ENCODE measurements at regions not wholly inside any gene's neighbourhood (a gene's known extent, or its start where the extent isn't known, plus 50 kb on each side); places are given as distances from the start of the nearest gene placed in this dataset.
"Not testable (repeated sequence)": the region's sequence is repeated elsewhere in the genome, so short reads cannot be mapped to it uniquely, and the experiment has no call there.

DNA sequence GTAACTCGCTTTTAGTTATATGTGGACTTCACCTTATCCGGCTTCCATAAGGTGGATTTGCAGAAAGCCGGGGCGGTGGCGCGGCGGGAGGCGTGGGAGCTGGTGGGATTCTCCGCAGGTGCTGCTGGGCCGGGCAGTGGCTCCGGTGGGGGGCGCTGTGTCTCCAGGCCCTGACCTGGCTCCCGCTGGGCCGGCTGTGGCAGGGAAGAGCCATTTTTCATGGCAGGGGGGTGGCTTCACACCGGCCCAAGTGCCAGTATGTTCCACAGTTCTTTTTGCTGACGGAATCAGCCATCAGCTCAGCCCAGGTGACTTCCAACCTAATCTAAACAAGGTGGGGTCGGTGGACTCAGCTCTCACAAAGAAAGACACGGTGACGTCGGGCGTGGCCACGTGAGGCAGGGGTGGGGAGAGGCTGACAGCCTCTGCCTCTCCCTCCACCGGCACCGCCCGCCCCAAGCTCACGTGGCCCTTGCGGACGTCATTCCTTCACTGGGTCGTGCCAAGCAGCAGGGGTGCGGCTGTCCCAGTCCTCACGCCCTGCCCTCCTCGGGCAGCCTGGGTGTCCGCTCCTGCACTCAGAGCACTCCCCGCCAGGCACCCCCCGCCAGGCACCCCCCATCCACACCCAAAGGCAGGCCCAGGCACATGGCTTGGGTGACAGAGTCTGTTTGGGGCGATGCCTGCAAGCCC, 4429.9 kb upstream of the TPTE start:
- H3K9me3 ChIP-seq (ENCODE audit: insufficient read depth in 2 of 2, low read depth in 1 of 2, low read length in 1 of 2); H2AFZ ChIP-seq (ENCODE audit: low read length); H3K36me3 ChIP-seq (ENCODE audit: control insufficient read depth in 2 of 4, insufficient read depth in 4 of 4, low read length in 3 of 4); H3K79me2 ChIP-seq (ENCODE audit: control insufficient read depth in 1 of 2, insufficient read depth in 2 of 2, low read length in 2 of 2); H3K4me3 ChIP-seq (ENCODE audit: extremely low read depth in 1 of 4, insufficient read depth in 2 of 4, low read depth in 3 of 4, low read length in 4 of 4); H3K79me1 ChIP-seq (ENCODE audit: low read depth, low read length); H4K91ac ChIP-seq (replicated peaks; ENCODE audit: insufficient read length, low read length); H3K4me2 ChIP-seq (ENCODE audit: insufficient read depth in 1 of 2, low read depth in 2 of 2, low read length in 2 of 2); FAIRE-seq; H3K18ac ChIP-seq (ENCODE audit: extremely low read depth, low read length); CTCF ChIA-PET (ENCODE audit: partially characterized antibody); H4K5ac ChIP-seq (ENCODE audit: insufficient read length, low read depth, low read length); H3K27ac ChIP-seq (ENCODE audit: low read depth, low read length); H2BK120ac ChIP-seq (replicated peaks; ENCODE audit: low read depth, low read length); H3K23ac ChIP-seq (ENCODE audit: insufficient read length); H3K4me1 ChIP-seq (replicated peaks in 1 of 4; ENCODE audit: control insufficient read depth in 3 of 4, insufficient read depth in 4 of 4, low read length in 3 of 4); H4K20me1 ChIP-seq (replicated peaks in 1 of 2; ENCODE audit: control insufficient read depth in 1 of 2, insufficient read depth in 2 of 2, low read length in 2 of 2); H2AK5ac ChIP-seq (ENCODE audit: low read depth, low read length); H2BK20ac ChIP-seq (ENCODE audit: low read length); H3K56ac ChIP-seq (replicated peaks; ENCODE audit: insufficient read length, low read depth, low read length); H3K27me3 ChIP-seq (replicated peaks in 1 of 4; ENCODE audit: control insufficient read depth in 3 of 4, extremely low read depth in 1 of 4, insufficient read depth in 3 of 4, low read length in 3 of 4); POLR2A ChIA-PET (ENCODE audit: partially characterized antibody); H2BK12ac ChIP-seq (ENCODE audit: low read depth, low read length); H3K4ac ChIP-seq (replicated peaks; ENCODE audit: insufficient read length, low read depth, low read length); H3K23me2 ChIP-seq (ENCODE audit: low read depth, low read length); DNase-seq (ENCODE audit: low read depth in 1 of 2, low spot score in 2 of 2); H3K14ac ChIP-seq (ENCODE audit: insufficient read length); H4K8ac ChIP-seq (ENCODE audit: extremely low read depth, insufficient read depth, low read length); H2BK15ac ChIP-seq (ENCODE audit: low read length); H3K9ac ChIP-seq (replicated peaks in 1 of 4; ENCODE audit: extremely low read depth in 1 of 4, low read depth in 3 of 4, low read length in 3 of 4); H2BK5ac ChIP-seq (ENCODE audit: low read depth, low read length): not testable (repeated sequence)
- WGBS, 2 experiments (ENCODE audit: extremely low coverage in 1 of 2, insufficient coverage in 1 of 2, insufficient read length in 1 of 2, insufficient replicate concordance in 2 of 2, low coverage in 1 of 2, low lambda C conversion rate in 2 of 2, missing lambda C conversion rate in 1 of 2), result no CpG with 5 or more reads among the region's 36 CpGs

- H3K4me2 ChIP-seq (ENCODE audit: insufficient read depth in 1 of 2, low read depth in 2 of 2, low read length in 2 of 2); H3K4me3 ChIP-seq (ENCODE audit: extremely low read depth in 1 of 4, insufficient read depth in 2 of 4, low read depth in 3 of 4, low read length in 4 of 4); H3K79me1 ChIP-seq (ENCODE audit: low read depth, low read length); H3K23ac ChIP-seq (ENCODE audit: insufficient read length); FAIRE-seq; H3K14ac ChIP-seq (ENCODE audit: insufficient read length); H2BK20ac ChIP-seq (ENCODE audit: low read length); H2AFZ ChIP-seq (ENCODE audit: low read length); H2AK5ac ChIP-seq (ENCODE audit: low read depth, low read length); H3K9ac ChIP-seq (replicated peaks in 1 of 4; ENCODE audit: extremely low read depth in 1 of 4, low read depth in 3 of 4, low read length in 3 of 4); H4K5ac ChIP-seq (ENCODE audit: insufficient read length, low read depth, low read length); CTCF ChIA-PET (ENCODE audit: partially characterized antibody); H2BK5ac ChIP-seq (ENCODE audit: low read depth, low read length); H3K27me3 ChIP-seq (replicated peaks in 1 of 4; ENCODE audit: control insufficient read depth in 3 of 4, extremely low read depth in 1 of 4, insufficient read depth in 3 of 4, low read length in 3 of 4); H3K36me3 ChIP-seq (ENCODE audit: control insufficient read depth in 2 of 4, insufficient read depth in 4 of 4, low read length in 3 of 4); H3K27ac ChIP-seq (ENCODE audit: low read depth, low read length); H3K9me3 ChIP-seq (ENCODE audit: insufficient read depth in 2 of 2, low read depth in 1 of 2, low read length in 1 of 2); H4K20me1 ChIP-seq (replicated peaks in 1 of 2; ENCODE audit: control insufficient read depth in 1 of 2, insufficient read depth in 2 of 2, low read length in 2 of 2); DNase-seq (ENCODE audit: low read depth in 1 of 2, low spot score in 2 of 2); H2BK15ac ChIP-seq (ENCODE audit: low read length); H3K79me2 ChIP-seq (ENCODE audit: control insufficient read depth in 1 of 2, insufficient read depth in 2 of 2, low read length in 2 of 2); H3K18ac ChIP-seq (ENCODE audit: extremely low read depth, low read length); H3K4me1 ChIP-seq (replicated peaks in 1 of 4; ENCODE audit: control insufficient read depth in 3 of 4, insufficient read depth in 4 of 4, low read length in 3 of 4); POLR2A ChIA-PET (ENCODE audit: partially characterized antibody); H3K23me2 ChIP-seq (ENCODE audit: low read depth, low read length); H4K8ac ChIP-seq (ENCODE audit: extremely low read depth, insufficient read depth, low read length); H3K4ac ChIP-seq (replicated peaks; ENCODE audit: insufficient read length, low read depth, low read length); H2BK120ac ChIP-seq (replicated peaks; ENCODE audit: low read depth, low read length); H2BK12ac ChIP-seq (ENCODE audit: low read depth, low read length); H3K56ac ChIP-seq (replicated peaks; ENCODE audit: insufficient read length, low read depth, low read length); H4K91ac ChIP-seq (replicated peaks; ENCODE audit: insufficient read length, low read length): not testable (repeated sequence)
- no CpG with 5 or more reads among the region's 13 CpGs for WGBS, 2 experiments (ENCODE audit: extremely low coverage in 1 of 2, insufficient coverage in 1 of 2, insufficient read length in 1 of 2, insufficient replicate concordance in 2 of 2, low coverage in 1 of 2, low lambda C conversion rate in 2 of 2, missing lambda C conversion rate in 1 of 2)
Measured at GRCh38 chr21:6092401-6092800, 4429.0 kb upstream of the TPTE start.

All from H1 (cell line).